ENCODE measurements at regions not wholly inside any gene's neighbourhood (a gene's known extent, or its start where the extent isn't known, plus 50 kb on each side); places are given as distances from the start of the nearest gene placed in this dataset.

DNA sequence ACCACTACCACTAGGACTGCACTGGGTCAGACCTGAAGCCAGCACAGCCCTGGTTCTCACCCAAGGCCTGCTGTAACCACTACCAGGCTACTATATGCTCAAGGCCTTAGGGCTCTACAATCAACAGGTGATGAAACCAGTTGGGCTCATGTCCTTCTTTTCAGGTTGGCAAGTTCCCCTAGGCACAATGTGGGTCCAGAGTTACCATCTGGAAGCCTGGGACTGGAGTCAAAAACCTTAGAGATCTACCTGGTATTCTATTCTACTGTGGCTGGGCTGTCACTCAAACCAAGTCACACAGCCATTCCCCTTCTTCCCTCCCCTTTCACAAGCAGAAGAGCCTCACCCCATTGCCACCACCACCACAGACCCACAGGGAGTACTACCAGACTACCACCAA lies 175.6 kb downstream of the RELL1 start:
- TF ChIP-seq TCF4 (CRISPR knock-in tag; IDR thresholded peaks at IDR 0.05; ENCODE audit: borderline replicate concordance) (no peak), PPARA (CRISPR knock-in tag; IDR thresholded peaks at IDR 0.05; ENCODE audit: borderline replicate concordance) (no peak), RARB (CRISPR knock-in tag; IDR thresholded peaks at IDR 0.05) (no peak), ISL1 (CRISPR knock-in tag; IDR thresholded peaks at IDR 0.05) (no peak), ESRRG (CRISPR knock-in tag; IDR thresholded peaks at IDR 0.05) (no peak), OSR1 (CRISPR knock-in tag; IDR thresholded peaks at IDR 0.05) (no peak), GLIS3 (CRISPR knock-in tag; IDR thresholded peaks at IDR 0.05) (no peak), SNAI2 (CRISPR knock-in tag; IDR thresholded peaks at IDR 0.05) (no peak), ZNF8 (CRISPR knock-in tag; IDR thresholded peaks at IDR 0.05) (no peak), ZFP30 (CRISPR knock-in tag; IDR thresholded peaks at IDR 0.05) (no peak), TOX (CRISPR knock-in tag; IDR thresholded peaks at IDR 0.05; ENCODE audit: borderline replicate concordance) (no peak)
- TF ChIP-seq, protein P1, sequence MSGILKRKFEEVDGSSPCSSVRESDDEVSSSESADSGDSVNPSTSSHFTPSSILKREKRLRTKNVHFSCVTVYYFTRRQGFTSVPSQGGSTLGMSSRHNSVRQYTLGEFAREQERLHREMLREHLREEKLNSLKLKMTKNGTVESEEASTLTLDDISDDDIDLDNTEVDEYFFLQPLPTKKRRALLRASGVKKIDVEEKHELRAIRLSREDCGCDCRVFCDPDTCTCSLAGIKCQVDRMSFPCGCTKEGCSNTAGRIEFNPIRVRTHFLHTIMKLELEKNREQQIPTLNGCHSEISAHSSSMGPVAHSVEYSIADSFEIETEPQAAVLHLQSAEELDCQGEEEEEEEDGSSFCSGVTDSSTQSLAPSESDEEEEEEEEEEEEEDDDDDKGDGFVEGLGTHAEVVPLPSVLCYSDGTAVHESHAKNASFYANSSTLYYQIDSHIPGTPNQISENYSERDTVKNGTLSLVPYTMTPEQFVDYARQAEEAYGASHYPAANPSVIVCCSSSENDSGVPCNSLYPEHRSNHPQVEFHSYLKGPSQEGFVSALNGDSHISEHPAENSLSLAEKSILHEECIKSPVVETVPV (CRISPR knock-in tag; IDR thresholded peaks at IDR 0.05): no peak

Measured in SK-N-SH treated with all-trans-retinoic acid at 6 μM for 48 hours (cell line).